22Rv1 (cell line): ENCODE measurements at regions not wholly inside any gene's neighbourhood (a gene's known extent, or its start where the extent isn't known, plus 50 kb on each side); places are given as distances from the start of the nearest gene placed in this dataset.

ENCODE experiments used
- H3K27ac ChIP-seq: fragments of 450-650 bp; 2 replicates; pipeline ENCODE4 v1.5.1; 2017
- CTCF ChIP-seq: fragments of 450-650 bp; IDR thresholded peaks from 2 replicates; pipeline ENCODE4 v1.5.1; 2017; ENCODE audit warnings: mild to moderate bottlenecking
- ZFX ChIP-seq: fragments of 450-650 bp; IDR thresholded peaks from 2 replicates; pipeline ENCODE4 v1.6.1; 2017; ENCODE audit warnings: antibody characterized with exemption, borderline replicate concordance

- no peak for TF ChIP-seq ZFX
- no peak for TF ChIP-seq CTCF
- H3K27ac ChIP-seq: no peak overlapping the region
These were observed 1095.3 kb downstream of the ADGRL2 start for GRCh38 chr1:82896036-82896435.

GRCh38 chr1:82894635-82895034 lies 1093.9 kb downstream of the ADGRL2 start:
- no peak overlapping the region for H3K27ac ChIP-seq
- no peak for TF ChIP-seq ZFX
- TF ChIP-seq CTCF: no peak

- no peak overlapping the region for H3K27ac ChIP-seq
- TF ChIP-seq CTCF (no peak), ZFX (no peak)
These were observed 1093.2 kb downstream of the ADGRL2 start for GRCh38 chr1:82893712-82894470.

GRCh38 chr1:82880506-82880905 lies 1079.8 kb downstream of the ADGRL2 start:
- H3K27ac ChIP-seq: no peak overlapping the region
- TF ChIP-seq ZFX (no peak), CTCF (no peak)

- TF ChIP-seq ZFX (no peak), CTCF (no peak)
- H3K27ac ChIP-seq: no peak overlapping the region
These were observed 1079.1 kb downstream of the ADGRL2 start for GRCh38 chr1:82879701-82880305.

- no peak for TF ChIP-seq CTCF
- no peak for TF ChIP-seq ZFX
- H3K27ac ChIP-seq: no peak overlapping the region
These were observed 1074.4 kb downstream of the ADGRL2 start for GRCh38 chr1:82875170-82875569.

GRCh38 chr1:82874041-82874440 lies 1073.3 kb downstream of the ADGRL2 start:
- TF ChIP-seq ZFX: no peak
- no peak for TF ChIP-seq CTCF
- H3K27ac ChIP-seq: no peak overlapping the region
